ENCODE measurements at regions not wholly inside any gene's neighbourhood (a gene's known extent, or its start where the extent isn't known, plus 50 kb on each side); places are given as distances from the start of the nearest gene placed in this dataset.
A peak's percentile ranks its signal among the peaks of the same experiment; 100 is the strongest.
"Not testable (repeated sequence)": the region's sequence is repeated elsewhere in the genome, so short reads cannot be mapped to it uniquely, and the experiment has no call there.

GRCh38 chr7:39825401-39825980, 124.6 kb upstream of the CDK13 start:
- no peak for DNase-seq

GRCh38 chr7:39826166-39826565, 123.9 kb upstream of the CDK13 start:
- DNase-seq, result peak; percentile 91

- peak; percentile 64 for DNase-seq
These were observed 122.5 kb upstream of the CDK13 start for GRCh38 chr7:39827571-39827970.

GRCh38 chr7:39829028-39829427, 121.0 kb upstream of the CDK13 start:
- DNase-seq, result no peak

- no peak for DNase-seq
These were observed 117.5 kb upstream of the CDK13 start for GRCh38 chr7:39832519-39833085.

GRCh38 chr7:39833180-39833799, 116.8 kb upstream of the CDK13 start:
- peak; percentile 86 for DNase-seq

GRCh38 chr7:39833865-39834634, 116.0 kb upstream of the CDK13 start:
- DNase-seq, result not testable (repeated sequence)

GRCh38 chr7:39838326-39838725, 111.7 kb upstream of the CDK13 start:
- peak; percentile 90 for DNase-seq

GRCh38 chr7:39845006-39845405, 105.0 kb upstream of the CDK13 start:
- no peak for DNase-seq

GRCh38 chr7:39847227-39847626, 102.8 kb upstream of the CDK13 start:
- DNase-seq, result no peak

- no peak for DNase-seq
These were observed 98.5 kb upstream of the CDK13 start for GRCh38 chr7:39851466-39852045.

- not testable (repeated sequence) for DNase-seq
These were observed 95.3 kb upstream of the CDK13 start for GRCh38 chr7:39854616-39855324.

GRCh38 chr7:39855325-39855674, 94.8 kb upstream of the CDK13 start:
- no peak for DNase-seq

GRCh38 chr7:39863675-39864322, 86.3 kb upstream of the CDK13 start:
- peak; percentile 63 for DNase-seq

- not testable (repeated sequence) for DNase-seq
These were observed 80.1 kb upstream of the CDK13 start for GRCh38 chr7:39869888-39870522.

- DNase-seq, result not testable (repeated sequence)
These were observed 78.4 kb upstream of the CDK13 start for GRCh38 chr7:39871610-39872009.

- no peak for DNase-seq
These were observed 69.5 kb upstream of the CDK13 start for GRCh38 chr7:39880556-39880955.

GRCh38 chr7:39882148-39882784, 67.8 kb upstream of the CDK13 start:
- peak; percentile 79 for DNase-seq

- no peak for DNase-seq
These were observed 66.2 kb upstream of the CDK13 start for GRCh38 chr7:39883812-39884390.

GRCh38 chr7:39888171-39888853, 61.7 kb upstream of the CDK13 start:
- DNase-seq, result no peak
